ENCODE measurements at regions not wholly inside any gene's neighbourhood (a gene's known extent, or its start where the extent isn't known, plus 50 kb on each side); places are given as distances from the start of the nearest gene placed in this dataset.
"Not testable (repeated sequence)": the region's sequence is repeated elsewhere in the genome, so short reads cannot be mapped to it uniquely, and the experiment has no call there.

DNA sequence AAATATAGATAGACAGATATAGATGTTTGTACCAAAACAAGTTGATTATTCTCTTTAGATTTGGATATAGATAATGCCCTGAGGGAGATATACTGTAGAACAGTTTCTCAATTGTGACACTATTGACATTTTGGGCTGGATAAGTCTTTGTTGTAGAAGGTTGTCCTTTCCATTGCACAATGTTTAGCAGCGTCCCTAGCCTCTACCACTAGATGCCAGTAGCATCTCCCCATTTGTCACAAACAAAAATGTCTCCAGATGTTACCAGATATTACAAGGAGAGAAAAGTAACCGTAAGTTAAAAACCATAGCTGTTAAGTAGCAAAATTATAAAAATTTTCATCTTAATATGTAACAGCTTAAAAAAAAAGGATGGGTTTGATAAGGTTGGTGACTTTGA, 2595.3 kb downstream of the ARAP2 start:
- no peak for DNase-seq (ENCODE audit: low spot score)

GRCh38 chr4:33649471-33649870, 2594.8 kb downstream of the ARAP2 start:
- no peak for DNase-seq (ENCODE audit: low spot score)

DNA sequence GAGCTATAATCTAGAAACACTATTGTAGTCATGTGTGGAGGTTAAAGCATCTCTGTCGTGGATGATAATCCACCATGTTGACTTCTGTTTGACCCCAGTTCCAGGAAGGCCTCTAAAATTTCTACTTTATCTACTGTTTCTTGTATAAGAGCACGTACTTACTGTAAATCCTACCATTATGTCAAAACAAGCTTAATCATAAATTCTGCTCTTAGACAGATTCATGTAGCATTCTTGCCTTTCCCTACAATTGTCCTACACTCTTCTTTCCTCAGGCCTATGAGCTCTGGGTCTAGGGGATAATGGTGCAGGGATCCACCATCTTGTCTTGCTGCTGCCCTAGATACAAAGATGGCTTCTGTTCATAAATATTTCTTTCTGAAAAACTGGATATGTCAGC, 2594.3 kb downstream of the ARAP2 start:
- no peak for DNase-seq (ENCODE audit: low spot score)

- no peak for DNase-seq (ENCODE audit: low spot score)
Measured at GRCh38 chr4:33658971-33659370, 2585.3 kb downstream of the ARAP2 start.

- no peak for DNase-seq (ENCODE audit: low spot score)
Measured at GRCh38 chr4:33661636-33662035, 2582.7 kb downstream of the ARAP2 start.

DNA sequence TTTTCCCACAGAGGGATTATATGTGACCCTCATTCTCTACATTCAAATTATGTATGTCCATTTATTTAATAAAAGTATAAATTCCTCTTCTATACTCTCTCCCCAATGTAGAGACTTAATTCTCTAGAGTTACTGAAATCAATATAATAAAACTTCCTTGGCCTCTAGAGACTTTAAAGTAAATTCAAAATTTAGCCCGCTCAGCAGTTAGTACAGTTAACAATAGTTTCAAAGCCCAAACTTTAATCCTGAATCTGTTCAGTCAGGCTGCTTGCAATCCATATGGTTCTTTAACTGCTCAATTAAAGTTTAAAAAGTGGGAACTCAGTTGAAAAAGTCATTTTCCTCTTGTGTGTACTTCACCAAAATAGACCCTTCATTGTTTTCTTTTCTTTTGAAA, 2558.4 kb downstream of the ARAP2 start:
- DNase-seq (ENCODE audit: low spot score), result no peak

DNA sequence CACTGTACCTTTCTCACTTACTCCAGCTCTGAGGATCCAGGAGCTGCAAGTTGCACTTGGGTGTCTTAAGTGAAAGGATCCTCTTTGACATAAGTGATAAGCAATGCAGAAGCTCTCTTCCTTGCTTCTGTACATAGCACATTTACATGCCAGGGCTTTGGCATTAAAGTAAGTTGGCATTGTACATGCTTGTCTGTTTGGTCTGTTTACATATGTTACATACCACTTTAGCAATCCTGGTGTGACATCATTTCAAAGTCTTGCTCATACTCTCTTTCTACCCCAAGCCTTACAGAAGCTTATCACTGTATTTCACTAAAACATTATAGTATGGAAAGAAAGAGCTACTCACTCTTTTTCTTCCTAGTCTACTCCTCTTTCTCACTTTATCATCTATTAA, 2548.3 kb downstream of the ARAP2 start:
- DNase-seq (ENCODE audit: low spot score), result no peak

- DNase-seq (ENCODE audit: low spot score), result no peak
Measured at GRCh38 chr4:33696586-33696985, 2547.7 kb downstream of the ARAP2 start.

DNA sequence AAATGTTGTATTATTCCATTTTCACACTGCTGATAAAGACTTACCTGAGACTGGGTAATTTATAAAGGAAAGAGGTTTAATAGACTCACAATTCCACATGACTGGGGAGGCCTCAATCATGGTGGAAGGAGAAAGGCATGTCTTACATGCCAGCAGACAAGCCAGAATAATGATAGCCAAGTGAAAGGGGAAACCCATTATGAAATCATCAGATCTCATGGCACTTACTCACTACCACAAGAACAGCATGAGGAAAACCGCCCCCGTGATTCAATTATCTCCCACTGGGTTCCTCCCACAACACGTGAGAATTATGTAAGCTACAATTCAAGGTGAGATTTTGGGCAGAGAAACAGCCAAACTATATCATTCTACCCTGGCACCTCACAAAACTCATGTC, 2535.1 kb downstream of the ARAP2 start:
- no peak for DNase-seq (ENCODE audit: low spot score)

DNA sequence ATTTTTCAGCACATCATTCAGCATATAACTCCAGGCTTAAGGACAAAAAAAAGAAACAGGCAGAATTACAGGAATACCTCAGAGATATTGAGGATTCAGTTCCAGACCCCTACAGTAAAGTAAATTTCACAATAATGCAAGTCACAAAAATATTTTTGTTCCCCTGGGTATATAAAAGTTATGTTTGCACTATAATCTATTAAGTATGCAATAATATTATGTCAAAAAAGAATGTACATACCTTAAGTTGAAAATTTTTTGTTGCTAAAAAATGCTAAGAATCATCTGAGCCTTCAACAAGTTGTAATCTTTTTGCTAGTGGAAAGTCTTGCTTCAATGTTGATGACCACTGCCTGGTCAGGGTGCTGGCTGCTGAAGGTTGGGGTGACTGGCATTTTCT, 2532.5 kb downstream of the ARAP2 start:
- no peak for DNase-seq (ENCODE audit: low spot score)

GRCh38 chr4:33714971-33715370, 2529.3 kb downstream of the ARAP2 start:
- DNase-seq (ENCODE audit: low spot score), result no peak

DNA sequence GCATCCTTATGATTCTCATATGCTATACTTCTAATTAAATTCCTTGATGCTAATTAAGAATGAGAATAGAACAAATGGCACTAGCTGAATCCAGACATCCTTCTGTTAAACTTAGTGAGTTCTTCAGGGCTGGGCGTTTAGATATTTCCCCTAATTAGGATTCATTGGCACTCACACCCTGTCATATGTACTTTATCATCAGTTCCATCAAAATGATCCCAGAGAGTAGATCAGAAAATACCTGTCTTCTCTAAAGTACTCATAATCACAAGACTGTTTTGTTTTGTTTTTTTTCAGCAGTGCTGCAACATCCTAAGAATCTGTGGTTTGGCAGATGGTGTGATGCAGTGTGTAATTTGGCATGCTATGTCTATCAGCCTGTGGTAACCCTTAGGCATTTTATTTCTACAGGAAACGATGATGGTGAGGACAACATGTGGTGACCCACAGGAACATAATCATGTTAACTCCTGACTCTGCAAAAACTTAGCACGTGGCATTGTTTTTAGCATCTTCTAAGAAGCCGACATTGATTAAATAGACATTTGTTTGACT, 2528.4 kb downstream of the ARAP2 start:
- no peak for DNase-seq (ENCODE audit: low spot score)

DNA sequence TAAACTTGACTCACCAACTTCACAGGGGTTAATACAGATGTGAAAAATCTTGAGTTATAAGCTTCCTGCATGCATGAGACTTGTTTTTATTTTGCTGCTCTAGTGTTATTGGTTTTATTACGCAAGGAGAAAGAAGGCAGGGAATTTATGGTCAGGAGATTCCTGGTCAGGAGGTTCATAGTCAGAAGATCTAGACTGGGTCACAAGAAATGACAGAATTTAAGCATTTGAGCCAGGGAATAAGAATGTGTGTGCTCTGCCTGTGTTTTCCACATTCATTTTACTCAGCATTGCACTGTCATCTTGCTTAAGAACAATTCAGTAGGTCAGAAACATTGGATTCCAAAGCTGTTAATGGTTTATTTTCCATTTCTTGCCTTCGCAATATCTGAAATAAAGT, 2522.1 kb downstream of the ARAP2 start:
- DNase-seq (ENCODE audit: low spot score), result no peak

GRCh38 chr4:33722800-33723516, 2521.4 kb downstream of the ARAP2 start:
- no peak for DNase-seq (ENCODE audit: low spot score)

- no peak for DNase-seq (ENCODE audit: low spot score)
Measured at GRCh38 chr4:33724685-33725084, 2519.6 kb downstream of the ARAP2 start.

GRCh38 chr4:33725861-33726260, 2518.5 kb downstream of the ARAP2 start:
- DNase-seq (ENCODE audit: low spot score), result no peak

- DNase-seq (ENCODE audit: low spot score), result no peak
Measured at GRCh38 chr4:33737726-33738125, 2506.6 kb downstream of the ARAP2 start.

DNA sequence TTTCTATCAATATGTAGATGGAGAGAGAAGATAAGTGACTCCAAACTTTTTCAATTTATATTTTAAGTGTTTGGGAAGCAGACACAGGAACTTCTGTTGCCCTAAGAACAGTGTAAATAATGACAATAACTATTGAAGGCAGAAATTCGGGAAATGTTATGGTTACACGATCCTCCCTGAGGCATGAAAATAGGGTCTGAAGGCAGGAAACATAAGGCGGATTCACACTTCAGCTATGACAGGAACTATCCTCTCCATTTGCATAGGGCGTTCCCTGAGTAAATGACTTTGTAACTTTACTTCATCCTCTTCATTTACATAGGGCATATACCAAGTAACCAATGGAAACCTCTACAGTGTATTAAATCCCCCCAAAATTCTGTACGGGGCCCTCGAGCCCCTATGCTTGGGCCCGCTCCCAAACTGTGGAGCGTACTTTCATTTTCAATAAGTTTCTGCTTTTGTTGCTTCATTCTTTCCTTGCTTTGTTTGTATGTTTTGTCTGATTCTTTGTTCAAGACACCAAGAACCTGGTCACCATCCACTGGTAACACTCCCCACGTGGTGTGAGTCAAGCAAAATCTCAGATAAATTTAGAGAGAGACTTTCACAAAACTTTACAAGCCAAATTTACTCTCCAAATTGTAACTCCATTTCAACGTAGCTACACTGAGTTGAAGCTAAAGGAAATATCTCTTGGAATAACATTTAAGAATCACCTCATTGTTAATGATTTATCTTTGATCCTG, 2504.3 kb downstream of the ARAP2 start:
- no peak for DNase-seq (ENCODE audit: low spot score)

GRCh38 chr4:33740871-33741270, 2503.4 kb downstream of the ARAP2 start:
- not testable (repeated sequence) for DNase-seq (ENCODE audit: low spot score)

GRCh38 chr4:33746979-33747378, 2497.3 kb downstream of the ARAP2 start:
- DNase-seq (ENCODE audit: low spot score), result no peak

DNA sequence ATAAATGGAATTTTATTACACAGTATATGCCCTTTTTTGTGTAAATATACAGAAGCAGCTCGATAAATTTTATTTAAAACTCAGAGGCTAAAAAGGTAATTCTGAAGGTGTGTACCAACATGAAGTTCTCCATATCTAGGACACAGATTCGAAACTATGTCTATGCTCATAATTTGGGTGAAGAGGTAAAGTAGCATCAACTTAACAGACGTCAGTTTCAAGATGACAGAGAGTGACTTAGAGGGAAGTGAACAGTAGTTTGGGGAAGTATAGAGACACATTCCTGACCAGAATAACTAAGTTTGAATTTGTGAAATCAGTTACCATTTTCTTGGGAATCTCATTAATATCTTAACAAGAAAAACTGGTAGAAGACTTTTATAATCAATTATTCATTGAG, 2493.3 kb downstream of the ARAP2 start:
- DNase-seq (ENCODE audit: low spot score), result no peak

DNA sequence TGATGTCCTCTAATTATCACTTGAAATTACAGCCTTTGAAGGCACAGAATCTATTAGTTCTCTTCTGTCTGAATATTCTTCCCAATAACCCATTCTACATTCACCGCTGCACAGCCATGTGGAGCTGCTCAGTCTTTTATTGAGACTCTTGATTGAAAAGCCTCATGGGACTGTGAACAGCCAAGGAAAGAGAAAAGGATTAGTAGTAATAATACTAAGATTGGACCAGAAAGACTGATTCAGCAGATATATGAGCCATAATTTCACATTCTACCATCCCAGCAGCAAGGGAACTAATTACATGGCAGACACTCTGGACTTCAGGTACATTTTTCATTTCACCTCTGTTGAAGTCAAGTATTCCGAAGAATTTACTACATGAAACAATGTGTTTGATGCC, 2471.7 kb downstream of the ARAP2 start:
- DNase-seq (ENCODE audit: low spot score), result no peak

Data from mucosa of gallbladder (tissue), 1 donor.